PC-3 (cell line): ENCODE measurements at regions not wholly inside any gene's neighbourhood (a gene's known extent, or its start where the extent isn't known, plus 50 kb on each side); places are given as distances from the start of the nearest gene placed in this dataset.

ENCODE experiments used
- ATAC-seq: fragments of 200-7000 bp; cut with Tn5 transposase; 2 replicates; pipeline ENCODE4 v1.9.1; 2020; ENCODE audit warnings: mild to moderate bottlenecking, moderate library complexity
- BruUV-seq: library from RNA; stranded (reverse); fragments of 400-500 nt; replicated peaks from 2 replicates; lab custom pipeline; 2021; lab: Mats Ljungman, UMichigan
- CTCF ChIA-PET: fragments of 300-600 bp; sonication (Branson Sonifier 250); formaldehyde crosslinking; loops from one replicate; lab custom pipeline; 2022; ENCODE audit warnings: antibody characterized with exemption; lab: Charles Lee
- POLR2A ChIA-PET: fragments of 300-600 bp; sonication (Branson Sonifier 250); formaldehyde crosslinking; loops from one replicate; lab custom pipeline; 2022; ENCODE audit warnings: antibody characterized with exemption; ENCODE audit not compliant: unreplicated experiment; lab: Charles Lee
- DNase-seq: peaks from one replicate; pipeline ENCODE4 v3.0.0-alpha.2; 2015
- H2AFZ ChIP-seq: fragments of 300-600 bp; sonication (generic); 2 replicates; pipeline ENCODE4 v1.6.0; 2016; ENCODE audit warnings: antibody characterized with exemption, low read length
- H3F3A ChIP-seq: fragments of 300-600 bp; sonication (generic); one replicate; pipeline ENCODE4 v1.6.0; 2017; ENCODE audit warnings: antibody characterized with exemption, low read length, control low read depth, mild to moderate bottlenecking; ENCODE audit not compliant: unreplicated experiment
- H3K27ac ChIP-seq: fragments of 300-600 bp; sonication (generic); 2 replicates; pipeline ENCODE4 v1.5.1; 2016; ENCODE audit warnings: mild to moderate bottlenecking, low read length
- H3K27me3 ChIP-seq: fragments of 300-600 bp; sonication (generic); 2 replicates; pipeline ENCODE4 v1.6.1; 2016; ENCODE audit warnings: low read length, mixed read lengths
- H3K36me3 ChIP-seq: fragments of 300-600 bp; sonication (generic); 2 replicates; pipeline ENCODE4 v1.6.1; 2016; ENCODE audit warnings: low read depth, mixed run types, low read length, mixed read lengths
- H3K4me1 ChIP-seq: fragments of 300-600 bp; sonication (generic); 2 replicates; pipeline ENCODE4 v1.5.1; 2016; ENCODE audit warnings: low read length; ENCODE audit not compliant: insufficient read depth
- H3K4me2 ChIP-seq: fragments of 300-600 bp; sonication (generic); 2 replicates; pipeline ENCODE4 v1.6.0; 2016; ENCODE audit warnings: low read length
- H3K4me3 ChIP-seq: fragments of 300-600 bp; sonication (generic); 2 replicates; pipeline ENCODE4 v1.5.1; 2016; ENCODE audit warnings: mild to moderate bottlenecking, low read length, mixed read lengths
- H3K79me2 ChIP-seq: fragments of 300-600 bp; sonication (generic); 2 replicates; pipeline ENCODE4 v1.6.1; 2017; ENCODE audit warnings: low read length, mixed read lengths
- H3K9ac ChIP-seq: fragments of 300-600 bp; sonication (generic); 2 replicates; pipeline ENCODE4 v1.6.0; 2016; ENCODE audit warnings: mild to moderate bottlenecking, low read length
- H3K9me2 ChIP-seq: fragments of 300-600 bp; sonication (generic); replicated peaks from 2 replicates; pipeline ENCODE4 v1.6.1; 2016; ENCODE audit warnings: mixed run types, low read length, mixed read lengths
- H3K9me3 ChIP-seq: fragments of 300-600 bp; sonication (generic); 2 replicates; pipeline ENCODE4 v1.6.1; 2016; ENCODE audit warnings: low read length, mixed read lengths
- H4K20me1 ChIP-seq: fragments of 300-600 bp; sonication (generic); 2 replicates; pipeline ENCODE4 v1.6.1; 2016; ENCODE audit warnings: low read length, mixed read lengths
- CTCF ChIP-seq: fragments of 300-600 bp; sonication (generic); conservative IDR thresholded peaks from 2 replicates; pipeline ENCODE4 v1.5.1; 2017; ENCODE audit warnings: antibody characterized with exemption, low read depth, mild to moderate bottlenecking, low read length
- EZH2 ChIP-seq: fragments of 300-600 bp; sonication (generic); IDR thresholded peaks from one replicate; pipeline ENCODE4 v1.6.1; 2017; ENCODE audit warnings: antibody characterized with exemption, mild to moderate bottlenecking, low read length; ENCODE audit not compliant: unreplicated experiment
- EZH2phosphoT487 ChIP-seq: fragments of 300-600 bp; sonication (generic); IDR thresholded peaks from 2 replicates; pipeline ENCODE4 v1.6.1; 2018; ENCODE audit warnings: mild to moderate bottlenecking, antibody characterized with exemption, low read length, borderline replicate concordance
- intact Hi-C: fragments of 100-400 bp; cut with micrococcal nuclease; formaldehyde crosslinking; loops from 2 replicates; pipeline ENCODE4 v1.9.0; 2023

DNA sequence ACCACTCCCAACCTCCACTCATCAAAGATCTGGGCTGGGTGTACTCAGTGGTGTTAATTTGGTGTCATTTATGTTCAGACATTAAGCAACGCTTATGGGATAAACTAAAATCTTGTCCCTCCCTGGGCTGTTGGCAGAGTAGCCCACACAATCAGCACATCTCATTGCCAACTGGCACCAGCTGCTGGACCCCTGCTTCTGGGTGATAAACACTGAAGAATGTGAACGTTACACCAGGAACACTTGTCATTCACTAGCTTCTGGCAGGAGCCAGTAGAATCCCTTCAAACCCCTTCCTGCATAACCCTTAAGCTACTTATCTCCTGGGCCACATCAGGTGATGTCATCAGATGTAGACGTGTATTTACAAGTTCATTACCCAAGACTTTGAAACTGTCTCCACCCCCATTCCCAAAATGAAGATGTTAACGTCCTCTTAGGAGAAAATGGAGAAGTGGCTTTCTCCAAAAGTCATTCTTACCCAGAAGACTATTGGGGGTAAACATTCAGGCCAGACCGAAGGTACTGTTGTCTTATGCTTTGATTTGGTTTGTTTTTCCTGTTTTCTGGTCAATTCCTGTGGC lies 107.8 kb upstream of the CD93 start:
- Histone ChIP-seq H3K9ac (no peak overlapping the region), H3K36me3 (no peaks in the 10 kb centered on the region), H3K4me2 (no peak overlapping the region), H3K79me2 (no peaks in the 10 kb centered on the region), H3K9me2 (no peaks in the 10 kb centered on the region), H3K4me3 (no peak overlapping the region), H3K27ac (no peak overlapping the region), H3F3A (no peaks in the 10 kb centered on the region), H3K4me1 (no peaks in the 10 kb centered on the region), H4K20me1 (no peaks in the 10 kb centered on the region), H3K27me3 (no peaks in the 10 kb centered on the region), H2AFZ (no peak overlapping the region), H3K9me3 (no peaks in the 10 kb centered on the region)
- intact Hi-C loops: no loop called here
- ATAC-seq (no peak), DNase-seq (no peak)
- BruUV-seq: no TSS peak
- ChIA-PET CTCF (no interaction called here), POLR2A (no interaction called here)
- TF ChIP-seq EZH2phosphoT487 (no peak), CTCF (no peak), EZH2 (no peak)

- no peaks in the 10 kb centered on the region for H3K36me3 ChIP-seq
- no peak overlapping the region for H3K4me3 ChIP-seq
- no peak for ATAC-seq
- H3K9me3 ChIP-seq: no peaks in the 10 kb centered on the region
- no peaks in the 10 kb centered on the region for H3F3A ChIP-seq
- DNase-seq: no peak
- ChIA-PET CTCF (no interaction called here), POLR2A (no interaction called here)
- no peak overlapping the region for H3K27ac ChIP-seq
- H3K79me2 ChIP-seq: no peaks in the 10 kb centered on the region
- no peak overlapping the region for H3K4me2 ChIP-seq
- H3K27me3 ChIP-seq: no peaks in the 10 kb centered on the region
- H2AFZ ChIP-seq: no peak overlapping the region
- TF ChIP-seq CTCF (no peak), EZH2phosphoT487 (no peak), EZH2 (no peak)
- no peaks in the 10 kb centered on the region for H3K9me2 ChIP-seq
- no peaks in the 10 kb centered on the region for H4K20me1 ChIP-seq
- intact Hi-C loops: no loop called here
- BruUV-seq: no TSS peak
- H3K9ac ChIP-seq: no peak overlapping the region
- H3K4me1 ChIP-seq: no peaks in the 10 kb centered on the region
These were observed 106.3 kb upstream of the CD93 start for GRCh38 chr20:23192469-23192868.

DNA sequence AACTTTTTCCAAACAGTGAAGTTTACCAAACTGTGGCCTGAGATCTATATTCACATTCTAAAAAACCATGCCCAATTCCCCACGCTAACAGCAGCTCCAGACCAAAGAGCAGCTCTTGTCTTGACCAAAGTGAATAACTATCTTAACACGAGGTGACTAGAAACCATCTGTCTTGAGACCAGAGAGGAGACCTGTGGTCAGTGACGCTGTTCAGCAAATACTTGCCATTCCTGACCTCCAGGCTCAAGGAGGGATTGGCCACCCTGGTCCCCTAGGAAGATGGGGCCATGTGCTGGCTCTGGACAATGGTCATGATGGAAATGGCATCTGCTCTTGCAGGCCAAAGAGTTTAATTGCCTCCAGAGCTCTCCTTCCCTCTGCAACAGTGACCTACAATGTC lies 104.4 kb upstream of the CD93 start:
- no TSS peak for BruUV-seq
- Histone ChIP-seq H2AFZ (no peak overlapping the region), H3K9me2 (no peaks in the 10 kb centered on the region), H3F3A (no peaks in the 10 kb centered on the region), H4K20me1 (no peaks in the 10 kb centered on the region), H3K4me1 (no peaks in the 10 kb centered on the region), H3K9ac (no peak overlapping the region), H3K79me2 (no peaks in the 10 kb centered on the region), H3K27me3 (no peaks in the 10 kb centered on the region), H3K4me3 (no peak overlapping the region), H3K9me3 (no peaks in the 10 kb centered on the region), H3K36me3 (no peaks in the 10 kb centered on the region), H3K4me2 (no peak overlapping the region), H3K27ac (no peak overlapping the region)
- TF ChIP-seq EZH2phosphoT487: no peak
- TF ChIP-seq CTCF: no peak
- TF ChIP-seq EZH2: no peak
- POLR2A ChIA-PET: no interaction called here
- ATAC-seq: no peak
- intact Hi-C loops: no loop called here
- no peak for DNase-seq
- CTCF ChIA-PET: no interaction called here
